ENCODE measurements at regions not wholly inside any gene's neighbourhood (a gene's known extent, or its start where the extent isn't known, plus 50 kb on each side); places are given as distances from the start of the nearest gene placed in this dataset.

DNA sequence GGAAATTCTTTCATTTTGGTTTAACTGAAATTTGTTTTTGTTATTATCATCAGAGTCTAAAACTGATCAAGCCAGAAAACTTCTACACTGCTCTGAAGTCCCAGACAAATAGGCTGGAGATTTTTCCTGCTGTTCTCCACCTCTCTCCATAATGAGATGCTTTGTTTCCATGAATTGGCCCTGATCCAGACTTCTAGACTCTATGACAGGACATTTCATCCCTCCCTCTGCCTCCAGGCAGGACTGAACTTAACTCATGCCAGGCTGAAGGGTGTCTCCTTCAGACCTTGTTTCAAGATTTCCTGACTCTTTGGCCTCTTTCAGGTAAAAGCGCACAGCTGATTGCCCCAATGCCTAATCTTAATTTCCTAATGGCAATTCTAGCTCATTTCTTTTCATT, 69.1 kb upstream of the HOXC13 start:
- Histone ChIP-seq H2BK20ac (ENCODE audit: low read depth, low read length, poor library complexity, severe bottlenecking) (no peak overlapping the region), H3K14ac (ENCODE audit: insufficient read depth, low read length) (no peak overlapping the region), H3T11ph (ENCODE audit: low read length) (no peak overlapping the region), H3K4me1 (ENCODE audit: insufficient read depth, low read length) (no peaks in the 10 kb centered on the region), H3K18ac (ENCODE audit: insufficient read length, low read depth, low read length) (no peak overlapping the region), H2BK120ac (ENCODE audit: low read depth, low read length, poor library complexity, severe bottlenecking) (no peak overlapping the region), H4K91ac (ENCODE audit: insufficient read length, low read depth, low read length) (no peak overlapping the region), H2BK12ac (ENCODE audit: insufficient read length, low read depth, low read length) (no peak overlapping the region), H3K79me2 (ENCODE audit: insufficient read depth, low read length) (no peaks in the 10 kb centered on the region), H3K27me3 (ENCODE audit: insufficient read depth, low read length) (no peaks in the 10 kb centered on the region), H3K23ac (ENCODE audit: insufficient read length, low read depth, low read length) (no peak overlapping the region), H2BK5ac (ENCODE audit: insufficient read length, low read length) (no peak overlapping the region), H4K8ac (replicated peaks; ENCODE audit: insufficient read length, low read depth, low read length) (no peak overlapping the region), H3K56ac (ENCODE audit: insufficient read length, low read depth, low read length) (no peak overlapping the region), H3K4me2 (ENCODE audit: insufficient read depth, insufficient read length, low read length) (no peak overlapping the region), H3K23me2 (ENCODE audit: insufficient read length, low read depth, low read length, poor library complexity, severe bottlenecking) (no peaks in the 10 kb centered on the region), H2AFZ (ENCODE audit: low read length) (no peak overlapping the region), H3K27ac (ENCODE audit: insufficient read length, low read depth, low read length) (no peak overlapping the region), H2AK5ac (ENCODE audit: insufficient read length, low read length) (no peak overlapping the region), H3K9me3 (ENCODE audit: control insufficient read depth, low read depth, low read length) (no peaks in the 10 kb centered on the region), H4K20me1 (ENCODE audit: control insufficient read depth, insufficient read depth, insufficient read length) (no peaks in the 10 kb centered on the region), H3K4ac (ENCODE audit: low read depth, low read length) (no peak overlapping the region), H2BK15ac (ENCODE audit: low read depth, low read length) (no peak overlapping the region), H3K79me1 (ENCODE audit: insufficient read depth, low read depth, low read length, poor library complexity, severe bottlenecking) (no peaks in the 10 kb centered on the region), H3K9ac (ENCODE audit: extremely low read depth, insufficient read length, low read length) (no peak overlapping the region), H4K5ac (ENCODE audit: insufficient read length, low read depth, low read length) (no peak overlapping the region)
- Mint-ChIP-seq H3K27ac (no peak overlapping the region), H3K27me3 (ENCODE audit: low read depth) (peaks cover 30% of the 10 kb centered on the region), H3K36me3 (ENCODE audit: insufficient read depth in 1 of 3, low read depth in 3 of 3) (no peaks in the 10 kb centered on the region), H3K9me3 (no peaks in the 10 kb centered on the region), H3K4me3 (no peak overlapping the region), H3K4me1 (peaks cover 6% of the 10 kb centered on the region in 2 experiments)
- TF ChIP-seq, protein P1, sequence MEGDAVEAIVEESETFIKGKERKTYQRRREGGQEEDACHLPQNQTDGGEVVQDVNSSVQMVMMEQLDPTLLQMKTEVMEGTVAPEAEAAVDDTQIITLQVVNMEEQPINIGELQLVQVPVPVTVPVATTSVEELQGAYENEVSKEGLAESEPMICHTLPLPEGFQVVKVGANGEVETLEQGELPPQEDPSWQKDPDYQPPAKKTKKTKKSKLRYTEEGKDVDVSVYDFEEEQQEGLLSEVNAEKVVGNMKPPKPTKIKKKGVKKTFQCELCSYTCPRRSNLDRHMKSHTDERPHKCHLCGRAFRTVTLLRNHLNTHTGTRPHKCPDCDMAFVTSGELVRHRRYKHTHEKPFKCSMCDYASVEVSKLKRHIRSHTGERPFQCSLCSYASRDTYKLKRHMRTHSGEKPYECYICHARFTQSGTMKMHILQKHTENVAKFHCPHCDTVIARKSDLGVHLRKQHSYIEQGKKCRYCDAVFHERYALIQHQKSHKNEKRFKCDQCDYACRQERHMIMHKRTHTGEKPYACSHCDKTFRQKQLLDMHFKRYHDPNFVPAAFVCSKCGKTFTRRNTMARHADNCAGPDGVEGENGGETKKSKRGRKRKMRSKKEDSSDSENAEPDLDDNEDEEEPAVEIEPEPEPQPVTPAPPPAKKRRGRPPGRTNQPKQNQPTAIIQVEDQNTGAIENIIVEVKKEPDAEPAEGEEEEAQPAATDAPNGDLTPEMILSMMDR (conservative IDR thresholded peaks at IDR 0.05) = no peak
- no peak for DNase-seq
- WGBS (ENCODE audit: extremely low coverage, insufficient read length, low lambda C conversion rate) = no CpG with 5 or more reads among the region's 1 CpG
